ENCODE measurements at regions not wholly inside any gene's neighbourhood (a gene's known extent, or its start where the extent isn't known, plus 50 kb on each side); places are given as distances from the start of the nearest gene placed in this dataset.

DNA sequence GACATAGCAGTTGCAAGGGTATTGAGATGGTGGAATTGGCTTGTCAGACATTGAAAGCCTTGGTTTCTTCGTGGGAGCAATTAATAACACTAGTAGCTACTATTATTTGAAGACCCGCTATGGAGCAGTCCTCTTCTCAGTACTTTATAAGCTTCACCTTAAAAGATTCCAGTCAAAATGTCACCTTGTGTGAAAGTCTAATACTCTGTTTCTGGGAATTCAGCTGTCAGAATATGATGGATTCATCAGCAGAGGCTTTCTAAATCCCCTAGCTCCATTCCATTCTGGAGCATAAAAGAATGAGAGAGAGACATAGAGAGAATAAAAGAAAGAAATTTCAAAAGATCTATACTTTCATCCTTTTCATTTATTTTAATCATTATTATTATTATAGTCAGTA, 375.9 kb upstream of the ADGRL2 start:
- TF ChIP-seq SUZ12 (IDR thresholded peaks at IDR 0.05; ENCODE audit: extremely low read depth, insufficient read depth, insufficient read length) (no peak), ZNF274 (IDR thresholded peaks at IDR 0.05; ENCODE audit: low read depth, low read length) (no peak), YY1 (IDR thresholded peaks at IDR 0.05; ENCODE audit: insufficient read depth, insufficient read length) (no peak)
